Neural cell (in vitro differentiated cells): ENCODE measurements at regions not wholly inside any gene's neighbourhood (a gene's known extent, or its start where the extent isn't known, plus 50 kb on each side); places are given as distances from the start of the nearest gene placed in this dataset.

Experiments used
- H2AFZ ChIP-seq: fragments of 200-600, 300-800 bp; sonication (generic), shearing (Covaris generic); 2 replicates; pipeline ENCODE4 v1.6.0; 2014; ENCODE audit warnings: low read depth, mild to moderate bottlenecking, antibody characterized with exemption, low read length, moderate library complexity
- H3F3A ChIP-seq: fragments of 200-600 bp; shearing (Covaris generic); 2 replicates; pipeline ENCODE4 v1.6.1; 2016; ENCODE audit warnings: mild to moderate bottlenecking, moderate library complexity, mixed read lengths, antibody characterized with exemption, low read length; ENCODE audit not compliant: insufficient read depth, poor library complexity, severe bottlenecking
- H3K27ac ChIP-seq: fragments of 200-600, 300-800 bp; sonication (generic), shearing (Covaris generic); 2 replicates; pipeline ENCODE4 v1.5.1; 2014; ENCODE audit warnings: mild to moderate bottlenecking, low read length, moderate library complexity
- H3K27me3 ChIP-seq: fragments of 300-800, 200-600 bp; sonication (generic), shearing (Covaris generic); 2 replicates; pipeline ENCODE4 v1.6.0; 2014; ENCODE audit warnings: mild to moderate bottlenecking, low read depth, low read length, moderate library complexity; ENCODE audit not compliant: insufficient read depth
- H3K36me3 ChIP-seq: fragments of 300-800, 200-600 bp; sonication (generic), shearing (Covaris generic); 2 replicates; pipeline ENCODE4 v1.5.1; 2014; ENCODE audit warnings: mild to moderate bottlenecking, antibody characterized with exemption, low read length, moderate library complexity; ENCODE audit not compliant: insufficient read depth
- H3K4me2 ChIP-seq: fragments of 300-800, 200-600 bp; sonication (generic), shearing (Covaris generic); 2 replicates; pipeline ENCODE4 v1.6.0; 2014; ENCODE audit warnings: mild to moderate bottlenecking, low read length
- H3K4me3 ChIP-seq: fragments of 300-800, 200-600 bp; sonication (generic), shearing (Covaris generic); 2 replicates; pipeline ENCODE4 v1.5.1; 2014; ENCODE audit warnings: mild to moderate bottlenecking, low read length, moderate library complexity
- H3K79me2 ChIP-seq: fragments of 200-600 bp; shearing (Covaris generic); replicated peaks from 2 replicates; pipeline ENCODE4 v1.6.0; 2014; ENCODE audit warnings: mild to moderate bottlenecking, low read length, moderate library complexity; ENCODE audit not compliant: insufficient read depth
- H3K9ac ChIP-seq: fragments of 300-800, 200-600 bp; sonication (generic), shearing (Covaris generic); 2 replicates; pipeline ENCODE4 v1.6.1; 2016; ENCODE audit warnings: mild to moderate bottlenecking, low read length, mixed read lengths
- H3K9me2 ChIP-seq: fragments of 200-600 bp; shearing (Covaris generic); 2 replicates; pipeline ENCODE4 v1.6.1; 2016; ENCODE audit warnings: mild to moderate bottlenecking, low read length, mixed read lengths; ENCODE audit not compliant: insufficient read depth
- H3K9me3 ChIP-seq: fragments of 200-600, 300-800 bp; sonication (generic), shearing (Covaris generic); 2 replicates; pipeline ENCODE4 v1.6.1; 2016; ENCODE audit warnings: mild to moderate bottlenecking, mixed run types, low read length, moderate library complexity, mixed read lengths
- H4K20me1 ChIP-seq: fragments of 200-600 bp; shearing (Covaris generic); 2 replicates; pipeline ENCODE4 v1.6.1; 2016; ENCODE audit warnings: mild to moderate bottlenecking, mixed run types; ENCODE audit not compliant: insufficient read depth
- EP300 ChIP-seq: fragments of 450-650 bp; conservative IDR thresholded peaks from 2 replicates; pipeline ENCODE4 v1.6.1; 2014; ENCODE audit warnings: antibody characterized with exemption, mild to moderate bottlenecking, moderate library complexity; ENCODE audit not compliant: poor library complexity, severe bottlenecking
- EZH2 ChIP-seq: fragments of 200-600, 300-800 bp; shearing (Covaris generic), sonication (generic); IDR thresholded peaks from 2 replicates; pipeline ENCODE4 v1.6.1; 2014; ENCODE audit warnings: antibody characterized with exemption, low read length, borderline replicate concordance, mild to moderate bottlenecking; ENCODE audit not compliant: insufficient read depth, poor library complexity, severe bottlenecking
- MXI1 ChIP-seq: fragments of 450-650 bp; conservative IDR thresholded peaks from 2 replicates; pipeline ENCODE4 v1.6.1; 2014; ENCODE audit warnings: antibody characterized with exemption, mild to moderate bottlenecking; ENCODE audit not compliant: poor library complexity, severe bottlenecking
- POLR2AphosphoS5 ChIP-seq: IDR thresholded peaks from 2 replicates; pipeline ENCODE4 v1.6.1; 2012
- RAD21 ChIP-seq: fragments of 450-650 bp; conservative IDR thresholded peaks from 2 replicates; pipeline ENCODE4 v1.6.1; 2014; ENCODE audit warnings: antibody characterized with exemption, mild to moderate bottlenecking, moderate library complexity
- TF ChIP-seq, protein P1 (sequence below): IDR thresholded peaks from 2 replicates; pipeline ENCODE4 v1.6.1; 2012; ENCODE audit warnings: borderline replicate concordance
- TF ChIP-seq, protein P2 (sequence below): fragments of 450-650 bp; IDR thresholded peaks from 2 replicates; pipeline ENCODE4 v1.5.1; 2014; ENCODE audit warnings: antibody characterized with exemption, mild to moderate bottlenecking, moderate library complexity; ENCODE audit not compliant: poor library complexity, severe bottlenecking

DNA sequence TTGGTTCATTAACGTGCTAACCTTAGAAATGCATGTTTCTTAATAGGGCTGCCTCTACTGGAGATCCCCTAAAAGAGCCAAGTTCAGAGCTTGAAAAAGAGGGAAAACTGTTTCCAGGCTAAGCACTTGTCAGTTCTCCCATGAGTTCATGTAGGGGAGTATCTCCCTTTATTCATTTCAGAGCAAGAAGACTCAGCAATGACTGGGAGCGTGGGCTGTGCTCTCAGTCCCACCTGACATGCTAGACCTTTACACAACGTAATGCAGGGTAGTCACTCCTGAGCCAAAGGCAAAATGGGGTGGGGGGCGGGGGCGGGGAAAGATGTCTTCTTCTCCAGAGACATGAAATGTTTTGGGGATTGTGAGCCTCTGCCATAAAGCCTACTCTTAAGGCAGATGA lies 420.1 kb upstream of the MCTP2 start:
- no peak overlapping the region for H2AFZ ChIP-seq
- no peak overlapping the region for H3K4me3 ChIP-seq
- no peaks in the 10 kb centered on the region for H3K36me3 ChIP-seq
- H4K20me1 ChIP-seq: no peaks in the 10 kb centered on the region
- H3K9me2 ChIP-seq: no peaks in the 10 kb centered on the region
- no peaks in the 10 kb centered on the region for H3K79me2 ChIP-seq
- H3F3A ChIP-seq: no peaks in the 10 kb centered on the region
- H3K27ac ChIP-seq: no peak overlapping the region
- no peaks in the 10 kb centered on the region for H3K9me3 ChIP-seq
- TF ChIP-seq, protein P1, sequence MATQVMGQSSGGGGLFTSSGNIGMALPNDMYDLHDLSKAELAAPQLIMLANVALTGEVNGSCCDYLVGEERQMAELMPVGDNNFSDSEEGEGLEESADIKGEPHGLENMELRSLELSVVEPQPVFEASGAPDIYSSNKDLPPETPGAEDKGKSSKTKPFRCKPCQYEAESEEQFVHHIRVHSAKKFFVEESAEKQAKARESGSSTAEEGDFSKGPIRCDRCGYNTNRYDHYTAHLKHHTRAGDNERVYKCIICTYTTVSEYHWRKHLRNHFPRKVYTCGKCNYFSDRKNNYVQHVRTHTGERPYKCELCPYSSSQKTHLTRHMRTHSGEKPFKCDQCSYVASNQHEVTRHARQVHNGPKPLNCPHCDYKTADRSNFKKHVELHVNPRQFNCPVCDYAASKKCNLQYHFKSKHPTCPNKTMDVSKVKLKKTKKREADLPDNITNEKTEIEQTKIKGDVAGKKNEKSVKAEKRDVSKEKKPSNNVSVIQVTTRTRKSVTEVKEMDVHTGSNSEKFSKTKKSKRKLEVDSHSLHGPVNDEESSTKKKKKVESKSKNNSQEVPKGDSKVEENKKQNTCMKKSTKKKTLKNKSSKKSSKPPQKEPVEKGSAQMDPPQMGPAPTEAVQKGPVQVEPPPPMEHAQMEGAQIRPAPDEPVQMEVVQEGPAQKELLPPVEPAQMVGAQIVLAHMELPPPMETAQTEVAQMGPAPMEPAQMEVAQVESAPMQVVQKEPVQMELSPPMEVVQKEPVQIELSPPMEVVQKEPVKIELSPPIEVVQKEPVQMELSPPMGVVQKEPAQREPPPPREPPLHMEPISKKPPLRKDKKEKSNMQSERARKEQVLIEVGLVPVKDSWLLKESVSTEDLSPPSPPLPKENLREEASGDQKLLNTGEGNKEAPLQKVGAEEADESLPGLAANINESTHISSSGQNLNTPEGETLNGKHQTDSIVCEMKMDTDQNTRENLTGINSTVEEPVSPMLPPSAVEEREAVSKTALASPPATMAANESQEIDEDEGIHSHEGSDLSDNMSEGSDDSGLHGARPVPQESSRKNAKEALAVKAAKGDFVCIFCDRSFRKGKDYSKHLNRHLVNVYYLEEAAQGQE: no peak
- TF ChIP-seq EZH2: no peak
- no peak for TF ChIP-seq EP300
- TF ChIP-seq MXI1: no peak
- H3K27me3 ChIP-seq: no peaks in the 10 kb centered on the region
- no peak overlapping the region for H3K9ac ChIP-seq
- H3K4me2 ChIP-seq: no peak overlapping the region

DNA sequence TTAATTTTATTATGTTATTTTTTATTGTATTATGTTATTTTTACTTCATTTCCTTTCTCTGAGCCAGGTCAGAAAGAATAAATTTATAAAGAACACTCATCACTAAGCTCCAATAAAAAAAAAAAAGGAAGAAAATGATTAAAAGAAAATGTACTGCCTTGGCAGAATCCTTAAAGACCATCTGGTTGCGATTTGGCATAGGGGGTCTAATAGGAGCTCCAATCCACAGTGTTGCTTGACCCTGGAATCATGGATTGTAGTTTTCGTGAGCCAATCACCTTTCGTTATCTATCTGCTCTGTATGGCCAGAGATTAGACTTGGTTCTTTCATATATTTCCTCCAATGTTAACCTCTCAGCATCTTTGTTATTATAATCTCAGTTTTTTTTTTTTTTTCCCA lies 421.8 kb upstream of the MCTP2 start:
- H3K4me3 ChIP-seq: no peak overlapping the region
- TF ChIP-seq RAD21 (no peak), POLR2AphosphoS5 (no peak), EP300 (no peak), MXI1 (no peak)
- TF ChIP-seq, protein P2, sequence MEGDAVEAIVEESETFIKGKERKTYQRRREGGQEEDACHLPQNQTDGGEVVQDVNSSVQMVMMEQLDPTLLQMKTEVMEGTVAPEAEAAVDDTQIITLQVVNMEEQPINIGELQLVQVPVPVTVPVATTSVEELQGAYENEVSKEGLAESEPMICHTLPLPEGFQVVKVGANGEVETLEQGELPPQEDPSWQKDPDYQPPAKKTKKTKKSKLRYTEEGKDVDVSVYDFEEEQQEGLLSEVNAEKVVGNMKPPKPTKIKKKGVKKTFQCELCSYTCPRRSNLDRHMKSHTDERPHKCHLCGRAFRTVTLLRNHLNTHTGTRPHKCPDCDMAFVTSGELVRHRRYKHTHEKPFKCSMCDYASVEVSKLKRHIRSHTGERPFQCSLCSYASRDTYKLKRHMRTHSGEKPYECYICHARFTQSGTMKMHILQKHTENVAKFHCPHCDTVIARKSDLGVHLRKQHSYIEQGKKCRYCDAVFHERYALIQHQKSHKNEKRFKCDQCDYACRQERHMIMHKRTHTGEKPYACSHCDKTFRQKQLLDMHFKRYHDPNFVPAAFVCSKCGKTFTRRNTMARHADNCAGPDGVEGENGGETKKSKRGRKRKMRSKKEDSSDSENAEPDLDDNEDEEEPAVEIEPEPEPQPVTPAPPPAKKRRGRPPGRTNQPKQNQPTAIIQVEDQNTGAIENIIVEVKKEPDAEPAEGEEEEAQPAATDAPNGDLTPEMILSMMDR: no peak
- TF ChIP-seq, protein P1: no peak
- no peak overlapping the region for H3K27ac ChIP-seq
- H3K4me2 ChIP-seq: no peak overlapping the region
- H3F3A ChIP-seq: no peaks in the 10 kb centered on the region
- no peak overlapping the region for H3K9ac ChIP-seq
- H3K27me3 ChIP-seq: no peaks in the 10 kb centered on the region
- no peaks in the 10 kb centered on the region for H4K20me1 ChIP-seq
- no peaks in the 10 kb centered on the region for H3K9me2 ChIP-seq
- H3K79me2 ChIP-seq: no peaks in the 10 kb centered on the region
- H3K9me3 ChIP-seq: no peaks in the 10 kb centered on the region
- no peaks in the 10 kb centered on the region for H3K36me3 ChIP-seq
- no peak overlapping the region for H2AFZ ChIP-seq
